ENCODE measurements at regions not wholly inside any gene's neighbourhood (a gene's known extent, or its start where the extent isn't known, plus 50 kb on each side); places are given as distances from the start of the nearest gene placed in this dataset.

DNA sequence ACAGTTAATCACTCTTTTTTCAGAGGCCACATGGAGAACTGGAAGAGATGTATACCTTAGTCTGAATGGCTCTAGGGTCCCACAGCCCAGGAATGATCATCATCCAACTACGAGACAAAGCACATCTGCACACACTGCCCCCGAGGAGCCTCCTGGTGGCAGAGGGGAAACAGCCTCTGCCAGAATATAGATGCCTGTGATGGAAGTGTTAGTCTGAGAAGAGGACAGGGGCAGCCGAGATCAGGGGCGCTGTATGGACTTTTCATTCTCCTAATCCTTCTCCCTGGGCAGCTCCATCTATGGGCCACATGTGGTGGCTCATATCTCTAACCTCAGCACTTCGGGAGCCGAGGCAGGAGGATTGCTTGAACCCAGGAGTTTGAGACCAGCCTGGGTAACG lies 82.8 kb upstream of the CAPRIN2 start:
- H4K5ac ChIP-seq (ENCODE audit: insufficient read length, low read depth, low read length), result no peak overlapping the region
- no peak overlapping the region for H3K4me2 ChIP-seq (ENCODE audit: insufficient read depth, insufficient read length, low read length)
- Mint-ChIP-seq H3K36me3 (ENCODE audit: insufficient read depth in 1 of 3, low read depth in 3 of 3) (peaks cover 0 to 4% (median 4%) of the 10 kb centered on the region in 3 experiments; a peak in 1 of 7 replicates), H3K27me3 (ENCODE audit: low read depth) (peaks cover 12% of the 10 kb centered on the region), H3K4me3 (no peak overlapping the region), H3K9me3 (peaks cover 0 to 16% of the 10 kb centered on the region in 2 experiments; a peak in 3 of 5 replicates), H3K4me1 (peaks cover 9 to 11% of the 10 kb centered on the region in 2 experiments; a peak in 3 of 4 replicates), H3K27ac (no peak overlapping the region)
- H2BK20ac ChIP-seq (ENCODE audit: low read depth, low read length, poor library complexity, severe bottlenecking), result no peak overlapping the region
- H3K23ac ChIP-seq (ENCODE audit: insufficient read length, low read depth, low read length), result no peak overlapping the region
- WGBS (ENCODE audit: extremely low coverage, insufficient read length, low lambda C conversion rate), result no CpG with 5 or more reads among the region's 7 CpGs
- no peak overlapping the region for H3K56ac ChIP-seq (ENCODE audit: insufficient read length, low read depth, low read length)
- no peak overlapping the region for H3K18ac ChIP-seq (ENCODE audit: insufficient read length, low read depth, low read length)
- H2AK5ac ChIP-seq (ENCODE audit: insufficient read length, low read length), result no peak overlapping the region
- no peak overlapping the region for H3K4ac ChIP-seq (ENCODE audit: low read depth, low read length)
- H3K79me1 ChIP-seq (ENCODE audit: insufficient read depth, low read depth, low read length, poor library complexity, severe bottlenecking), result no peaks in the 10 kb centered on the region
- no peaks in the 10 kb centered on the region for H3K79me2 ChIP-seq (ENCODE audit: insufficient read depth, low read length)
- no peak overlapping the region for H2AFZ ChIP-seq (ENCODE audit: low read length)
- H3K4me1 ChIP-seq (ENCODE audit: insufficient read depth, low read length), result no peaks in the 10 kb centered on the region; the same call in 1 of the 2 replicates
- no peaks in the 10 kb centered on the region for H4K20me1 ChIP-seq (ENCODE audit: control insufficient read depth, insufficient read depth, insufficient read length)
- TF ChIP-seq, protein P1, sequence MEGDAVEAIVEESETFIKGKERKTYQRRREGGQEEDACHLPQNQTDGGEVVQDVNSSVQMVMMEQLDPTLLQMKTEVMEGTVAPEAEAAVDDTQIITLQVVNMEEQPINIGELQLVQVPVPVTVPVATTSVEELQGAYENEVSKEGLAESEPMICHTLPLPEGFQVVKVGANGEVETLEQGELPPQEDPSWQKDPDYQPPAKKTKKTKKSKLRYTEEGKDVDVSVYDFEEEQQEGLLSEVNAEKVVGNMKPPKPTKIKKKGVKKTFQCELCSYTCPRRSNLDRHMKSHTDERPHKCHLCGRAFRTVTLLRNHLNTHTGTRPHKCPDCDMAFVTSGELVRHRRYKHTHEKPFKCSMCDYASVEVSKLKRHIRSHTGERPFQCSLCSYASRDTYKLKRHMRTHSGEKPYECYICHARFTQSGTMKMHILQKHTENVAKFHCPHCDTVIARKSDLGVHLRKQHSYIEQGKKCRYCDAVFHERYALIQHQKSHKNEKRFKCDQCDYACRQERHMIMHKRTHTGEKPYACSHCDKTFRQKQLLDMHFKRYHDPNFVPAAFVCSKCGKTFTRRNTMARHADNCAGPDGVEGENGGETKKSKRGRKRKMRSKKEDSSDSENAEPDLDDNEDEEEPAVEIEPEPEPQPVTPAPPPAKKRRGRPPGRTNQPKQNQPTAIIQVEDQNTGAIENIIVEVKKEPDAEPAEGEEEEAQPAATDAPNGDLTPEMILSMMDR (conservative IDR thresholded peaks at IDR 0.05), result no peak; the same call in 2 of the 3 replicates
- H3K27ac ChIP-seq (ENCODE audit: insufficient read length, low read depth, low read length), result no peak overlapping the region
- no peaks in the 10 kb centered on the region for H3K23me2 ChIP-seq (ENCODE audit: insufficient read length, low read depth, low read length, poor library complexity, severe bottlenecking)
- H3K14ac ChIP-seq (ENCODE audit: insufficient read depth, low read length), result no peak overlapping the region
- no peaks in the 10 kb centered on the region for H3K9me3 ChIP-seq (ENCODE audit: control insufficient read depth, low read depth, low read length)
- no peak overlapping the region for H2BK12ac ChIP-seq (ENCODE audit: insufficient read length, low read depth, low read length)
- H3T11ph ChIP-seq (ENCODE audit: low read length), result no peak overlapping the region
- peak; percentile 30 for DNase-seq
- H2BK120ac ChIP-seq (ENCODE audit: low read depth, low read length, poor library complexity, severe bottlenecking), result no peak overlapping the region
- no peak overlapping the region for H3K9ac ChIP-seq (ENCODE audit: extremely low read depth, insufficient read length, low read length)
- no peak overlapping the region for H2BK15ac ChIP-seq (ENCODE audit: low read depth, low read length)
- no peak overlapping the region for H4K91ac ChIP-seq (ENCODE audit: insufficient read length, low read depth, low read length)
- H2BK5ac ChIP-seq (ENCODE audit: insufficient read length, low read length), result no peak overlapping the region
- no peaks in the 10 kb centered on the region for H3K27me3 ChIP-seq (ENCODE audit: insufficient read depth, low read length)
- no peak overlapping the region for H4K8ac ChIP-seq (replicated peaks; ENCODE audit: insufficient read length, low read depth, low read length)
